GM21529 (cell line): ENCODE measurements at regions not wholly inside any gene's neighbourhood (a gene's known extent, or its start where the extent isn't known, plus 50 kb on each side); places are given as distances from the start of the nearest gene placed in this dataset.

Experiments used
- ATAC-seq: cut with Tn5 transposase; IDR thresholded peaks from one replicate; pipeline ENCODE4 v1.9.1; 2021; ENCODE audit not compliant: unreplicated experiment

DNA sequence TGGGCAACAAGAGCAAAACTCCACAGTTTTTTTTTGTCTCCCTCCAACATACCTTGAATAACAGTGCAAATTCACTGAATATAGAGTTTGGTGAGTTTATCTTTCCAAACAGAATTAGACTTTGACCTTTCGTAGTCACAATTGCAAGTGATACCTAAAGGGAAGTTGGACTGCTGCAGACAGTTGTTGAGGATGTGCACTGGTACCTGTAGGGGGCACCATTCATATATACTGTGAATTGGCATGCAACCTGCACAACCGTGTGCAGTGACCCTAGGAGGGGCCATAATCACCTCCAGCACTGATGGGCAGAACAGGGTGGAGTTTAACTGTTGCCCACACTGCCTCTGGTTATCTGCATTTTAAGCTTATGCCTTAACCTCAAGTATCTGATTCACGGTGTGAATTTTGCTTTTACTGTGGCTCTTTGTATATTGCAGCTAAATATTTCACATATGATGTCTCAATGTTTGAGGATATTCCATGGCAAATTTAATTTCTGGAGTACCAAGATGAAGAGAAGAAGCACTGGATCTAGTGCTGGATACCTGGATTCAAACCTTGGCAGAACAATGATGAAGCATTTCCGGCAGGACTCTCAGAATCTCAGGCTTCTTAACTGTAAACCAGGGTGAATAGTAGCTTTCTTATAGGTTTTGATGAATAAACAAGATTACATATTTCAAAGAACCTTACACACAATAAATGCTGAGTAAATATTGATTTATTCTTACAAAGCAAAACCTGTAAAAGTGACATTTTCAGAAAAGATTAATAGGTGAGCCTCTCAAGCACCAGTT lies 144.3 kb downstream of the ACTBL2 start:
- peak; percentile 75 for ATAC-seq

DNA sequence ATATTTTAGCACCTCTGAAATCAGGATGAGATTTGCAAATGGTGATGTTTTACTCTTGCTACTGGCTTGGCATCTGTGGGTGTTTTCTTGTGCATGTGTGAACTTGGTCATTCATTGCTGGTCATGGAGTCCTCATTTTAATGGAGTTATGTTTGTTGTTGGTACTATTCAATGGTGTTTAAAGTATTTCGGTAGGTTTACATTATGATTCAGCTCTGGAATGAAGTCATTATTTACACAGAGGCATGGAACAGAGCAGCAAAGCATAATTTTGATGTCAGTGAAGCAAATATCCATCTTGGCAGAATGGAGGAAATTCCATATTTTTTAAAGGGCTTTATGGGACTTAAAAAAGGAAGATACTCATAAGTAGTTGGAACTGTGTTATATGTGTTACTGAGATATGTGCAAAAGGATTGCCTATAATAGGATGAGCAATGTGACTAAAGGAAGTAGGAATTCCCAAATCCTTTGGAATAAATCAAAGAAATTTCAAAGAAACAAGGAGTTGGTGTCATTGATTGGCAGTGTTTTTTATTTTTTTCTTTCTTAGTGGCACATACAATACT lies 147.4 kb downstream of the ACTBL2 start:
- no peak for ATAC-seq

DNA sequence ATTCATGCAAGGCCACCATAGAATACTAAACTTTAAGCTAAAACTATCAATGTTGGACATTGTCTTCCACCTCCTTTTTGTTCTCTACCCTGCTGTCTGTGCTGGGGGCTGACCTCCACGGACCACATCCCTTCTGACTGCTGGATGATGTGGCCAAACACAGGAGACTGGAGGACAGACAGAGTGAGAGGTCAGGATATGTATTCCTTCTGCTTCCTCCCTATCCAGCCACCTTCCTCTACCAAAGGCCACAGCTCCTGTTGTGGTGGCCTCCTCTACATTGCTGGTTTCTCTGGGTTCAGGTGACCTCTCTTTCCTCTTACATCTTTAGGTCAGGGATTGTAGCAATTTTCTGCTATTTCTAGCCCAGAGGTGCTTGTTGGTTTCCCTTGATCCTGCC lies 148.1 kb downstream of the ACTBL2 start:
- no peak for ATAC-seq

DNA sequence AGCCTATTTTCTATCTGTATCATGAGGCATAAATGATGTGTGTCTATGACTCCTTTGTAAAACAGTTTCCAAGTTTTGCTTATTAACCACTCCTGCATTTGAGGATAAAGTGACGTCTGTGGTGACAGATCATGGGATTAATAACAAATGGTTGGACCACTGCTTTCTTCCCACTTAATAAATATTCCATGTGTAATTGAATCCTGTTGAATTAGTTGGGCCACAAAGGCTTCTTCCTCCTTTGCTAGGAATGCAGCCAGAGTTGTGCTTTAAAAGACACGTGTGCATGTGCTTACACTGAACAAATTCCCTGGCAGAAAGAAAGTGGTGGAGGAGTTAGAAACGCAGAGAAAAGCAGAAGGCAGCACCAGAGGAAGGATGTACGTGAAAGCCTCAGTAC lies 150.2 kb downstream of the ACTBL2 start:
- ATAC-seq = no peak

DNA sequence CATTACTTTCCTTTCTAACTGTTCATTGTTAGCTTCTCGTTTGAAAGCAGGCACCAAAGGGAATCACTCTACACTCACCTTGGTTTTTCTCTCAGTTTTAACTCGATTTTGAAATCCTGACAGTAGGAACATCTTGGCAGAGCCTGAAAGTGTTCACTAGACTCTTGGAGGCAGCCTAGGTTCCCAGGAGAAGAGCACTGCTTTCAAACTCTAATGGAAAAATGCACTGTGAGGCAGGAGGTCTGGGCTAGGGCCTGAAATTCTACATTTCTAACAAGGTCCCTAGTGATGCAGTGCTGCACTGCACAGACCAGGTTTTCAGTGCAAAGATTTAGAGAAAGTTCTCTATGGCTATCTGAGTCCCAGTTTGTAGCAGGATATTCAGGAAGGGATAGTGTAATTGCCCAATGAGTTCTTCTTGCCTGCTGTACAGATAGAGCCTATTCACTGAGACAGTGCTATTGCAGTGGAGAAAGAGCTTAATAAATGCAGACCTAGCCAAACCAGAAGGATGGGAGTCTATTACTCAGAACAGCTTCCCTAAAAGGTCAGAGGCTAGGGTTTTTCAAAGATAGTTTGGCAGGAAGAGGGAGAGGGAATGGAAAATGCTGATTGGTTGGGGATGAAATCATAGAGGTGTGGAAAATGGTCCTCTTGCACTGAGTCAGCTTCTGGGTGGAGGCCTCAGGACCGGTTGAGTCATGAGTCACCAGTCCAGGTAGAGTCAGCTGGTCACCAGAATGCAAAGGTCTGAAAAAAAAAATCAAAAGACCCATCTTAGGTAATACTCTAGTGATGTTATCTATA lies 153.9 kb downstream of the GPBP1 start:
- no peak for ATAC-seq

DNA sequence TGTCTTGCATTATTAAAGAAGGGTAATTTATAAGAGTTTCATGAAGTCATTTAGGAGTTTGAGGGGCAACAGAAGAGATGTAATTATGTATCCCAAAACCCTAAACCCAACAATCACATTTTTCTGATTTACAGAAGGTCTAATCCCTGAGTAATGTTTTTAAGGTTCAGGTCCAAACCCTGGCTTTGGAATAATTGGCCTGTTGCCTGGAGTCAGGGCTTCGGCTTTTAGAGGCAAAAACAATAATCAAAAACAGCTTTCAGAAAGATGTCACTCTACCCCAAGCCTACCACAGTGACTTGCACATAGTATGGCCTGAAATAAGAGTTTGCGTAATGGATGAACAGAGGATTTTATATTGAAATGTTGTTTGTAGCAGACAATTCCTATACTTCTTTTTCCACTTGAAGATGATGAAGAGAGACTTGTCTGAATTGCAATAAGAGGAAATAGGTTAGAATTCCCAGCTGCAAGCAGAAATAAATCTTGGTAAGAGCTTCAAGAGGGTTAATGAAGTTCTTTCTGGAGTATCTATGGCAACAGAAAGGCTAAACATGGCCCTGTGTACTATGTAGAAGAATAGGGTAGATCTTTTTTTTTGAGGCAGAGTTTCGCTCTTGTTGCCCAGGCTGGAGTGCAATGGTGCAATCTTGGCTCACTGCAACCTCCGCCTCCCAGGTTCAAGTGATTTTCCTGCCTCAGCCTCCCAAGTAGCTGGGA lies 152.0 kb downstream of the GPBP1 start:
- ATAC-seq = no peak

DNA sequence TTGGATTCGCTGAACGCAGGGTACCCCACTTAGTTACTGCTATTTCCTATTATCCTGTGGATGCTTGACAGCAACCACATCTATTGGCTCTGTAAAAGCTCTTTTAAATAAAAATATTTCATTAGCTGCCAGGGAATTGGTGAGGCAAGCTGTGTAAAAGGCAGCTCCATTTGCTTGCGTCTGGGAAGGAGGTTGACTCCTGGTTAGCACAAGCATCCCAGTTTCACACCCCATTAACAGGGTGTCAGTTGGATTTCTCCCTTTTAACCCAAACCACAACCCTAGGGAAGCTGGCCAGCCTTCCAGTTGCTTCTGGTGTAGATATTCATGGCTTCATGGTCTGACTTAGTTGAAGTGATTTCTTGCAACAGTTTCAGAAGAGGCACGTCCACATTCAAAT lies 151.0 kb downstream of the GPBP1 start:
- no peak for ATAC-seq

DNA sequence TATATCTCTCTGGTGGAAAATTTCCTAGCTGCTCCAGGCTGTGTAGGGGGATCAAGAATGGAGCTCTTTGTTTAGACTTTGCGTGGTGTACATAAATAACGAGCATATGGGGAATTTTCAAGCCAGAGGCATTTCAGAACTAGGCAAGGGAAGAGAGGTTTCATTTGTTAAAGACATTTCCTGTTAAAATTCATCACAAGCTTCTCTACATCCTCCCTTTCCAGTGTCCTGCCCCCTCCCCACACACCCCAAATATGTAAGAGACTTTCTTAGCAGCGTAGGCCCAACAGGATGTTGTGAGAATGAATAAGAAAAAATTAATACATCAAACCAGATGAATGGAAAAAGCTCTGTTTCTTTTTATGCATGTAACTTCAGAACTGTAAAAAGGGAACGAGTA lies 150.3 kb downstream of the GPBP1 start:
- ATAC-seq = no peak

DNA sequence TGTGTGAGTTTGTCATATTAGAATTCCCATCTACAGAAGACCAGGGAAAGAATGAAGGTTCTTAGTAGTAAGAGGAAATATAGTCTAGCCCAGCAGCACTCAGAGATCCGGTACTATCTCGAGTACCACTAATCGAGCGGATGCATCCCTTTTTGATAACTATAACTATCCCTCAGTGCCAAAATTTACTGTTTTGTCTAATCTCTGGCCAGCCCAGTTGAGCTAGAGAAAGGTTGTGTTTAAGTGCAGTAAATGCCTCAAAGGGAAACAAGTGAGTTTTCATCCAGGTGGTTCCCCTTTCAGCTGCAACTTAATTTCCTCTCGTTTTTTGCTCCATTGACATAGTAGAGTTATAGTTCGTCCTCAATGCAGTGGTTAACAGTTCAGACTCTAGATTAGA lies 146.7 kb downstream of the GPBP1 start:
- no peak for ATAC-seq

DNA sequence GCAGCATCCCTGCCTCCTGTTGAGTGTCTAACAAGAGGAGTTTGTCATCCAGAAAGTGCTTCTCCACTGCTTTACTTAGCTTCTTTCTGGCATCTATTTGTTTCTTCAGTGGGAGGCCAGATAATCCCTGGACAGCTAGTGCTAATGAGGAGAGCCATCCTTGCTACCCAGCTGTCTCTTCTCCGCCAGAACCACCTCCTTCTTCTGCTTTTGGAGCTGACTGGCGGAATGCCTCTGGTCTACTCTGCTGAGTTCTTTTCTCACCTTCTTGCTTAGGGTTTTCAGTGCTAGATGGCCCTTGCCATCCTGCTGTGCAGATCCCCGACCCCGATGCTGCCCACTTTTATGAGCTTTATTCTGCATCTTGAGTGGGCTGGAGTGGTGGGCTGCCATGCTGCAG lies 145.8 kb downstream of the GPBP1 start:
- ATAC-seq = no peak

DNA sequence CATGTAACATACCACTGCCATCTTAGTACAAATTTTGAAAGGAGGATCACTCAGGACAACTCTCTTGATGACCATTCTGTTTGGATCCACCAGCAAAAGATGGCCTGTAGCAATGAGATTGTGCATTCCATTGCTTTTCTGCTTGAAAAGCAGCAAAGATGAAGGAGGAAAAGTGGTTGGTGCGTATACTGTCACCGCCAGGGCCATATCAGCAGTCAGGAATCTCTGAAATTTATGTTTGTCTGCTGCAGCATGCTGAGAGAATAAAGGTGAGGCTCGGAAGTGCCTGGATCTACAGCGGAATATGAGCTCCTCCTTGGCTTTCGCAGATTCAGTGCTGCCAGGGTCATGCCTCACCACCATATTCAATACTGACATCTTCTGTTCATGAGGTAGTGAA lies 144.4 kb downstream of the GPBP1 start:
- no peak for ATAC-seq

DNA sequence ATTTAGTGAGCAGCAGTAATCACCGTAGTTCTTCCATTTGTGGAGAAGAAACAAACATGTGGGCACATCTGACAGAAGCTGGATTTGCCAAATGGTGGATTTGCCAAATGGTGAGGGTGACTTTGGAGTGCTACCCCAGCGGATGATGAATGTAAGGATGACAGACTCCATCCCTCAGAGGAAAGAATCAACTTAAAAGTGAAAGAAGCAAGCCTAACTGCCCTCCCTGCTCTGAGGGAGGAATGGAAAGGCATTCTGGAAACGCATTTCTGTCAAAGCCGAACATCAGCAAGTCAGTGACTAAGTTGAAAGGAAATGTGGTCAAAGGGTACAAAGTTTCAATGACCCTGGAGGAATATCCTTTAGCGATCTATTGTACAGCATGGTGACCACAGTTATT lies 143.5 kb downstream of the GPBP1 start:
- ATAC-seq = no peak

DNA sequence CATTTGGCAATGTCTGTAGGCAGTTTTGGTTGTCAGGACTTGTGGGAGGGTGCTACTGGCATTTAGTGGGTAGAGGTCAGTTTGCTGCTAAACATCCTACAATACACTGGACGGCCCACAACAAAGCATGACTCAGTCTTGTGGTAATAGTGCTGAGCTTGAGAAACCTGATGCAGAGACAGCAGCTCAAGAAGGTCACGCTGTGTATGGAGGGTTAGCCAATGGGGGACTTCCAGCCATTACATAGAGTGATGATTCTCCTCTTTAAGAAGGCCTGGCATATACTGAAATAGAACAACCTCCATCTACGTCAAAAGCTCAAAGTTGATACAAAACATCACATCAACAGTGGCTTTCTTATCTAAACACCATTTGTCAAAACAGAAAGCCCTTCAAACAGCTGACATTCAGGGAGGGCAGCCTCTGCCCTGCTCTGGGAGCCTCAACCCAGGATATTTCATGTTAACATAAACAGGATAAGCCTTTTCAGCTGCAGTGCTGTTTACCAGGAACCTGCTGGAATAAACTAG lies 143.0 kb downstream of the GPBP1 start:
- no peak for ATAC-seq

DNA sequence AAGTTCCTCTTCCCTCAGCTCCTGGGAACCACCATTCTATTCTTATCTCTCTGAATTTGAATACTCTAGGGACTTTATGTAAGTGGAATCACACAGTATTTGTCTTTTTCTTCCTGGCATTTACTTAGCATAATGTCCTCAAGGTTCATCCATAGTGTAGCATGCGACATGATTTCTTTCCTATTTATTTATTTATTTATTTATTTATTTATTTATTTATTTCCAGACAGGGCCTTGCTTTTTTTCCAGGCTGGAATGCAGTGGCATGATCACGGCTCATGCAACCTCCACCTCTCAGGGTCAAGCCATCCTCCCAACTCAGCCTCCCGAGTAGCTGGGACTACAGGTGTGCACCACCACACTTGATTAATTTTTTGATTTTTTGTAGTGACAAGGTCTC lies 142.1 kb downstream of the GPBP1 start:
- ATAC-seq = no peak
